Upper lobe of right lung (tissue), 1 donor: ENCODE measurements at regions not wholly inside any gene's neighbourhood (a gene's known extent, or its start where the extent isn't known, plus 50 kb on each side); places are given as distances from the start of the nearest gene placed in this dataset.

Experiments
- ATAC-seq: fragments of 200-7000 bp; cut with Tn5 transposase; one replicate; pipeline ENCODE4 v1.9.1; 2020; ENCODE audit warnings: mild to moderate bottlenecking, moderate library complexity
- DNase-seq: peaks from one replicate; pipeline ENCODE4 v3.0.0-alpha.2; 2020
- H3K27ac ChIP-seq: fragments of 200-600 bp; one replicate; pipeline ENCODE4 v1.8.0; 2022
- H3K27me3 ChIP-seq: fragments of 200-600 bp; one replicate; pipeline ENCODE4 v1.8.0; 2022; ENCODE audit warnings: mild to moderate bottlenecking
- H3K36me3 ChIP-seq: fragments of 200-600 bp; one replicate; pipeline ENCODE4 v1.8.0; 2022
- H3K4me1 ChIP-seq: fragments of 200-600 bp; one replicate; pipeline ENCODE4 v1.8.0; 2022
- H3K4me3 ChIP-seq: fragments of 200-600 bp; one replicate; pipeline ENCODE4 v1.8.0; 2022; ENCODE audit warnings: mild to moderate bottlenecking
- H3K9me3 ChIP-seq: fragments of 200-600 bp; one replicate; pipeline ENCODE4 v1.8.0; 2022
- CTCF ChIP-seq: fragments of 200-600 bp; IDR thresholded peaks from one replicate; pipeline ENCODE4 v1.8.0; 2022; ENCODE audit warnings: antibody characterized with exemption
- intact Hi-C: fragments of 100-400 bp; cut with DNase I; formaldehyde crosslinking; loops from one replicate; pipeline ENCODE4 v1.11.0; 2022
- donor health status: DM: no; HTN: yes; CAD: no; lungs with severe emphysema.

GRCh38 chrX:121853762-121854613, 806.6 kb downstream of the GLUD2 start:
- TF ChIP-seq CTCF: no peak
- no peak overlapping the region for H3K4me3 ChIP-seq
- H3K36me3 ChIP-seq: no peaks in the 10 kb centered on the region
- no peaks in the 10 kb centered on the region for H3K27me3 ChIP-seq
- H3K9me3 ChIP-seq: no peaks in the 10 kb centered on the region
- no peak overlapping the region for H3K27ac ChIP-seq
- no peaks in the 10 kb centered on the region for H3K4me1 ChIP-seq
- no peak for DNase-seq
- intact Hi-C loops: no loop called here
- no peak for ATAC-seq

GRCh38 chrX:121854614-121854911, 807.2 kb downstream of the GLUD2 start:
- Histone ChIP-seq H3K4me1 (no peaks in the 10 kb centered on the region), H3K27me3 (no peaks in the 10 kb centered on the region), H3K36me3 (no peaks in the 10 kb centered on the region), H3K9me3 (no peaks in the 10 kb centered on the region), H3K27ac (no peak overlapping the region), H3K4me3 (no peak overlapping the region)
- DNase-seq: no peak
- no peak for ATAC-seq
- no peak for TF ChIP-seq CTCF
- intact Hi-C loops: no loop called here

- intact Hi-C loops: no loop called here
- no peak overlapping the region for H3K27ac ChIP-seq
- TF ChIP-seq CTCF: no peak
- ATAC-seq (no peak), DNase-seq (no peak)
- H3K36me3 ChIP-seq: no peaks in the 10 kb centered on the region
- no peaks in the 10 kb centered on the region for H3K27me3 ChIP-seq
- H3K4me1 ChIP-seq: no peaks in the 10 kb centered on the region
- H3K9me3 ChIP-seq: no peaks in the 10 kb centered on the region
- H3K4me3 ChIP-seq: no peak overlapping the region
These were observed 811.6 kb downstream of the GLUD2 start for GRCh38 chrX:121858867-121859647.

- Histone ChIP-seq H3K36me3 (no peaks in the 10 kb centered on the region), H3K27me3 (no peaks in the 10 kb centered on the region), H3K27ac (no peak overlapping the region), H3K4me3 (no peak overlapping the region), H3K9me3 (no peaks in the 10 kb centered on the region), H3K4me1 (no peaks in the 10 kb centered on the region)
- no peak for DNase-seq
- TF ChIP-seq CTCF: no peak
- intact Hi-C loops: no loop called here
- no peak for ATAC-seq
These were observed 816.6 kb downstream of the GLUD2 start for GRCh38 chrX:121863976-121864375.

- no peaks in the 10 kb centered on the region for H3K36me3 ChIP-seq
- H3K27me3 ChIP-seq: no peaks in the 10 kb centered on the region
- H3K4me1 ChIP-seq: no peaks in the 10 kb centered on the region
- ATAC-seq: no peak
- no peak overlapping the region for H3K4me3 ChIP-seq
- no peak overlapping the region for H3K27ac ChIP-seq
- intact Hi-C loops: no loop called here
- DNase-seq: no peak
- H3K9me3 ChIP-seq: no peaks in the 10 kb centered on the region
- no peak for TF ChIP-seq CTCF
These were observed 817.2 kb downstream of the GLUD2 start for GRCh38 chrX:121864561-121864960.
